PC-9 (cell line): ENCODE measurements at regions not wholly inside any gene's neighbourhood (a gene's known extent, or its start where the extent isn't known, plus 50 kb on each side); places are given as distances from the start of the nearest gene placed in this dataset.

ENCODE experiments used
- EZH2 ChIP-seq: fragments of 200-600 bp; sonication (generic); IDR thresholded peaks from 2 replicates; pipeline ENCODE4 v1.8.0; 2017; ENCODE audit warnings: antibody characterized with exemption, low read depth
- TF ChIP-seq, protein P1 (sequence below): fragments of 200-600 bp; sonication (generic); conservative IDR thresholded peaks from 2 replicates; pipeline ENCODE4 v1.6.1; 2017; ENCODE audit warnings: mixed run types, antibody characterized with exemption, mild to moderate bottlenecking, moderate library complexity

DNA sequence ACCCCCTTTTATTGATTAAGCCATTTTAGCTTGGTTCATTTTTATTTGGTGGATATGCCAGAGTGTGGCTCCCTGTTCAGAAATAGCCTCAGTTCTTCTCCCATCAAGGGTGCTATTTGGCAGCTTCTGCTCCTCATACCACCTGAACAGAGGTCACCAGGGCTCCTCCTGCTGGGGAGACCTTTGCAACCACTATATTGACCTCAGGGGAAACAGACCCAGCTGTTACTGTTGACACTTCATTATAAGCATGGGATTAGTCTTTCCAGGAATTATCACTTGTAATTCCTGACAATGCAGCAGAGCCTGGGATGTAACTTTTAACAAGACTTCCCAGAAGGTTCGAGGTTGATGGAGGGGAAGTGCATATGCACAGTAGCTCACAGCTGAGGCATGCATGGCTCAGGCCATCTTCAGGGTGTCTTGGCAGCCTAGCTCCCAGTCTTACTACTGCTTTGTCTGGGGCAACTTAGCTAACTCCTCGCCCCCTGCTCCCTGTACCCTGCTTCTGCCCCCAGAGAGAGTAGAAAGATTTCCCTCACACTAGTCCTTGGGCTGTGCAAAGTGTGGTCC lies 239.4 kb upstream of the SPRED2 start:
- TF ChIP-seq, protein P1, sequence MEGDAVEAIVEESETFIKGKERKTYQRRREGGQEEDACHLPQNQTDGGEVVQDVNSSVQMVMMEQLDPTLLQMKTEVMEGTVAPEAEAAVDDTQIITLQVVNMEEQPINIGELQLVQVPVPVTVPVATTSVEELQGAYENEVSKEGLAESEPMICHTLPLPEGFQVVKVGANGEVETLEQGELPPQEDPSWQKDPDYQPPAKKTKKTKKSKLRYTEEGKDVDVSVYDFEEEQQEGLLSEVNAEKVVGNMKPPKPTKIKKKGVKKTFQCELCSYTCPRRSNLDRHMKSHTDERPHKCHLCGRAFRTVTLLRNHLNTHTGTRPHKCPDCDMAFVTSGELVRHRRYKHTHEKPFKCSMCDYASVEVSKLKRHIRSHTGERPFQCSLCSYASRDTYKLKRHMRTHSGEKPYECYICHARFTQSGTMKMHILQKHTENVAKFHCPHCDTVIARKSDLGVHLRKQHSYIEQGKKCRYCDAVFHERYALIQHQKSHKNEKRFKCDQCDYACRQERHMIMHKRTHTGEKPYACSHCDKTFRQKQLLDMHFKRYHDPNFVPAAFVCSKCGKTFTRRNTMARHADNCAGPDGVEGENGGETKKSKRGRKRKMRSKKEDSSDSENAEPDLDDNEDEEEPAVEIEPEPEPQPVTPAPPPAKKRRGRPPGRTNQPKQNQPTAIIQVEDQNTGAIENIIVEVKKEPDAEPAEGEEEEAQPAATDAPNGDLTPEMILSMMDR, result no peak
- no peak for TF ChIP-seq EZH2
